NOMO-1 (cell line): ENCODE measurements at regions not wholly inside any gene's neighbourhood (a gene's known extent, or its start where the extent isn't known, plus 50 kb on each side); places are given as distances from the start of the nearest gene placed in this dataset.

Experiments
- DNase-seq, 2 experiments: peaks; one replicate each; lab custom pipeline; 2025; ENCODE audit not compliant: unreplicated experiment in 2 of 2; lab: John Stamatoyannopoulos, UW

DNA sequence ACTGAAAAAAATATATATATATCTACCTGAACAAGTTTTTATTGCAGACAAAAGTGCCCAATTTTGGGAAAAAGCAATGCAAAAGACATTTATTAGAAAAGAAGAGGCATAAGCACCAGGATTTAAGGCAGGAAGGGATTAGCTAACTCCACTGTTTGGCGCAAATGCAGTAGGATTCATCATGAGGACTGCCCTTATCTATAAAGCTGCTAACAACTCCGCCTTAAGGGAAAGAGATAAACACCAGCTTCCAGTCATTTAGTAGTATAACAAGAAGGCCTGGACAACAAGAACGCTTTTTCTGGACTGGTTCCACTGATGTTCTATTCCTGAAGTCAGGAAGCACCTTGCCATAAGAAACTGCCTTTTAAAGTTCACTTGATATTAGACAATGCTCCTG, 52.9 kb upstream of the FSHR start:
- no peak for DNase-seq
